GM12872 (cell line): ENCODE measurements at regions not wholly inside any gene's neighbourhood (a gene's known extent, or its start where the extent isn't known, plus 50 kb on each side); places are given as distances from the start of the nearest gene placed in this dataset.

ENCODE experiments used
- TF ChIP-seq, protein P1 (sequence below): IDR thresholded peaks from 3 replicates; pipeline ENCODE4 v1.5.1; 2011; ENCODE audit warnings: low read depth, mild to moderate bottlenecking, low read length, moderate library complexity; ENCODE audit not compliant: insufficient read depth

DNA sequence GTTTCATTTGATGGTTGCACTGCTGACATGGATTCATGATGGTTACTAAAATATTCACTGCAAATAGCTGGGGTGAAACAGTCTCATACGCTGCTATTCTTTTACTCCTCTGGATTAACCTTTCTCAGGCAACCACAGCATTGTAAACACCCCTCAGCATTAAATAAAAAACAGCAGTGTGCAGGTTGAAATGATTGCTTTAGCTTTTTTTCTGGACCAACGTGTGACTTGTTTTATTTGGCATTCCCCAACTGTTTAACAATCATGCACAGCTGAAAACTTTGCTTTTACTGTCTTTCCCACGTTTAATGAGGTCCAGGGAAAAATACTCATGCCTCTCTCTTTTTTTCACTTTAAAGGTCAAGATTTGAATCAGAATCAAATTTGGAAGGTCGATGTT lies 490.8 kb downstream of the RAPGEF2 start:
- TF ChIP-seq, protein P1, sequence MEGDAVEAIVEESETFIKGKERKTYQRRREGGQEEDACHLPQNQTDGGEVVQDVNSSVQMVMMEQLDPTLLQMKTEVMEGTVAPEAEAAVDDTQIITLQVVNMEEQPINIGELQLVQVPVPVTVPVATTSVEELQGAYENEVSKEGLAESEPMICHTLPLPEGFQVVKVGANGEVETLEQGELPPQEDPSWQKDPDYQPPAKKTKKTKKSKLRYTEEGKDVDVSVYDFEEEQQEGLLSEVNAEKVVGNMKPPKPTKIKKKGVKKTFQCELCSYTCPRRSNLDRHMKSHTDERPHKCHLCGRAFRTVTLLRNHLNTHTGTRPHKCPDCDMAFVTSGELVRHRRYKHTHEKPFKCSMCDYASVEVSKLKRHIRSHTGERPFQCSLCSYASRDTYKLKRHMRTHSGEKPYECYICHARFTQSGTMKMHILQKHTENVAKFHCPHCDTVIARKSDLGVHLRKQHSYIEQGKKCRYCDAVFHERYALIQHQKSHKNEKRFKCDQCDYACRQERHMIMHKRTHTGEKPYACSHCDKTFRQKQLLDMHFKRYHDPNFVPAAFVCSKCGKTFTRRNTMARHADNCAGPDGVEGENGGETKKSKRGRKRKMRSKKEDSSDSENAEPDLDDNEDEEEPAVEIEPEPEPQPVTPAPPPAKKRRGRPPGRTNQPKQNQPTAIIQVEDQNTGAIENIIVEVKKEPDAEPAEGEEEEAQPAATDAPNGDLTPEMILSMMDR = no peak

- TF ChIP-seq, protein P1 = no peak
Measured at GRCh38 chr4:159594576-159594975, 491.7 kb downstream of the RAPGEF2 start.

- TF ChIP-seq, protein P1 = no peak
Measured at GRCh38 chr4:159598602-159599001, 495.7 kb downstream of the RAPGEF2 start.

DNA sequence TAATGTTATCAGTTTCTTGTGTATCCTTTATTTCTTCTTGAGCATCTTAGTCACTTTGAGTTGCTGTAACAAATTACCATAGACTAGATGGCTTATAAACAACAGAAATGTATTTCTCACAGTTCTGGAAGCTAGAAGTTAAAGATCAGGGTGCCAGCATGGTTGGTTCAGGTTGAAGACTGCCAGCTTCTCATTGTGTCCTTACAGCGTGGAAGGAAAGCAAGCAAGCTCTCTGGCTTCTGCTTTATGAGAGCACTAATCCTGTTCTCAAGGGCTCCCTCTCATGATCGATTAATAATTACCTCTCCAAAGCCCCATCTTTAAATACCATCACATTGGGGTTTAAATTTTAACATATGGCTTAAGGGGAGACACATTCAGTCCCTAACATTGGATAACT lies 497.2 kb downstream of the RAPGEF2 start:
- TF ChIP-seq, protein P1 = no peak

GRCh38 chr4:159604781-159605180 lies 501.9 kb downstream of the RAPGEF2 start:
- TF ChIP-seq, protein P1 = no peak

DNA sequence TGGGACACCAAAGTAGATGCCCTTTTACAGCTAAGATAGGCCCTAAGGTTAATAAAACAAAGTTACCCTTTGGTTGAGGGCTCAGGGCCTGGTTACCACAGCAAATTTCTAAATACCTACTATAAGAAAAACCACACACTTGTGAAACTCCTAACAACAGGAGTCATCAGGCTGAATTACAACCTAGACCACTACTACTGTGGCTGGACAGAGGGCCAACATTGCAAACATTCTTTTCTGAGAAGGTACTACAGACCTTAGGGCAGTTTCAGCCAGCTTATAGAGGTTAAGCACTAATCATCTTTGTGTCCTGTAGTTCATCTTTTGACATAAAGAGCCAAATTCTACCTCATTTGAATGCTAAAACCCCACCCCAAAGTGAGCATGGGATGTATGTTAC lies 504.0 kb downstream of the RAPGEF2 start:
- TF ChIP-seq, protein P1 = no peak

- TF ChIP-seq, protein P1 = no peak
Measured at GRCh38 chr4:159607809-159608208, 504.9 kb downstream of the RAPGEF2 start.

GRCh38 chr4:159608436-159608835 lies 505.6 kb downstream of the RAPGEF2 start:
- TF ChIP-seq, protein P1 = no peak
